Medulla oblongata (tissue), 1 donor: ENCODE measurements at regions not wholly inside any gene's neighbourhood (a gene's known extent, or its start where the extent isn't known, plus 50 kb on each side); places are given as distances from the start of the nearest gene placed in this dataset.

ENCODE experiments used
- DNase-seq: peaks from one replicate; pipeline ENCODE4 v3.0.0-alpha.2; 2015; ENCODE audit errors: extremely low spot score

- DNase-seq, result no peak
Measured at GRCh38 chr6:164469276-164469949, 840.0 kb downstream of the C6orf118 start.

- no peak for DNase-seq
Measured at GRCh38 chr6:164455835-164456234, 853.6 kb downstream of the C6orf118 start.

GRCh38 chr6:164453835-164454234, 855.6 kb downstream of the C6orf118 start:
- DNase-seq, result no peak

GRCh38 chr6:164442572-164442971, 866.8 kb downstream of the C6orf118 start:
- no peak for DNase-seq

- no peak for DNase-seq
Measured at GRCh38 chr6:164439331-164439730, 870.1 kb downstream of the C6orf118 start.

- no peak for DNase-seq
Measured at GRCh38 chr6:164436976-164437375, 872.4 kb downstream of the C6orf118 start.

GRCh38 chr6:164427728-164428402, 881.5 kb downstream of the C6orf118 start:
- no peak for DNase-seq

- no peak for DNase-seq
Measured at GRCh38 chr6:164424489-164424888, 884.9 kb downstream of the C6orf118 start.

GRCh38 chr6:164419099-164419498, 890.3 kb downstream of the C6orf118 start:
- DNase-seq, result no peak

GRCh38 chr6:164418262-164418588, 891.2 kb downstream of the C6orf118 start:
- no peak for DNase-seq

GRCh38 chr6:164417537-164418261, 891.7 kb downstream of the C6orf118 start:
- no peak for DNase-seq

- DNase-seq, result peak; percentile 24
Measured at GRCh38 chr6:164415832-164416563, 893.4 kb downstream of the C6orf118 start.

- DNase-seq, result no peak
Measured at GRCh38 chr6:164414695-164415094, 894.7 kb downstream of the C6orf118 start.

GRCh38 chr6:164412566-164412965, 896.8 kb downstream of the C6orf118 start:
- DNase-seq, result no peak

GRCh38 chr6:164410017-164410416, 899.4 kb downstream of the C6orf118 start:
- no peak for DNase-seq

GRCh38 chr6:164409309-164410009, 899.9 kb downstream of the C6orf118 start:
- DNase-seq, result no peak

GRCh38 chr6:164408868-164409267, 900.5 kb downstream of the C6orf118 start:
- DNase-seq, result no peak

GRCh38 chr6:164404812-164405488, 904.5 kb downstream of the C6orf118 start:
- DNase-seq, result no peak

- peak; percentile 59 for DNase-seq
Measured at GRCh38 chr6:164401871-164402270, 907.5 kb downstream of the C6orf118 start.

GRCh38 chr6:164398647-164399046, 910.8 kb downstream of the C6orf118 start:
- no peak for DNase-seq
